PC-9 (cell line): ENCODE measurements at regions not wholly inside any gene's neighbourhood (a gene's known extent, or its start where the extent isn't known, plus 50 kb on each side); places are given as distances from the start of the nearest gene placed in this dataset.

ENCODE experiments used
- BruUV-seq: library from RNA; stranded (reverse); fragments of 400-500 nt; replicated peaks from 2 replicates; lab custom pipeline; 2021; lab: Mats Ljungman, UMichigan
- CTCF ChIA-PET: fragments of 300-600 bp; sonication (Branson Sonifier 250); formaldehyde crosslinking; loops from one replicate; lab custom pipeline; 2022; ENCODE audit warnings: antibody characterized with exemption; lab: Charles Lee
- POLR2A ChIA-PET: fragments of 300-600 bp; sonication (Branson Sonifier 250); formaldehyde crosslinking; loops from one replicate; lab custom pipeline; 2022; ENCODE audit warnings: antibody characterized with exemption; ENCODE audit not compliant: unreplicated experiment; lab: Charles Lee
- DNase-seq, 2 experiments: peaks; one replicate each; pipeline versions ENCODE4 v3.0.0 to v3.0.0-alpha.2; 2015 to 2022; ENCODE audit warnings: mixed read lengths in 1 of 2
- H2AFZ ChIP-seq: fragments of 200-600 bp; sonication (generic); 2 replicates; pipeline ENCODE4 v1.8.1; 2017; ENCODE audit warnings: antibody characterized with exemption
- H3F3A ChIP-seq: fragments of 200-600 bp; sonication (generic); 2 replicates; pipeline ENCODE4 v1.8.1; 2017; ENCODE audit warnings: antibody characterized with exemption, mild to moderate bottlenecking, low read depth; ENCODE audit not compliant: insufficient read depth
- H3K27ac ChIP-seq: fragments of 200-600 bp; sonication (generic); 2 replicates; pipeline ENCODE4 v1.6.1; 2016; ENCODE audit warnings: mixed run types
- H3K27me3 ChIP-seq: fragments of 200-600 bp; sonication (generic); 2 replicates; pipeline ENCODE4 v1.6.1; 2016; ENCODE audit warnings: low read depth, mixed run types; ENCODE audit not compliant: insufficient read depth
- H3K36me3 ChIP-seq: fragments of 200-600 bp; sonication (generic); 2 replicates; pipeline ENCODE4 v1.6.1; 2016; ENCODE audit warnings: low read depth, mixed run types
- H3K4me1 ChIP-seq: fragments of 200-600 bp; sonication (generic); replicated peaks from 2 replicates; pipeline ENCODE4 v1.6.1; 2016; ENCODE audit warnings: mixed run types; ENCODE audit not compliant: insufficient read depth
- H3K4me2 ChIP-seq: fragments of 200-600 bp; sonication (generic); 2 replicates; pipeline ENCODE4 v1.6.1; 2017; ENCODE audit warnings: mixed run types
- H3K4me3 ChIP-seq: fragments of 200-600 bp; sonication (generic); 2 replicates; pipeline ENCODE4 v1.6.1; 2016; ENCODE audit warnings: mixed run types
- H3K79me2 ChIP-seq: fragments of 200-600 bp; sonication (generic); 2 replicates; pipeline ENCODE4 v1.6.1; 2017; ENCODE audit warnings: low read depth, mixed run types
- H3K9me2 ChIP-seq: fragments of 200-600 bp; sonication (generic); 2 replicates; pipeline ENCODE4 v1.8.1; 2017; ENCODE audit warnings: mild to moderate bottlenecking; ENCODE audit not compliant: insufficient read depth
- H3K9me3 ChIP-seq: fragments of 200-600 bp; sonication (generic); 2 replicates; pipeline ENCODE4 v1.8.1; 2016; ENCODE audit warnings: low read depth; ENCODE audit not compliant: insufficient read depth
- H4K20me1 ChIP-seq: fragments of 200-600 bp; sonication (generic); 2 replicates; pipeline ENCODE4 v1.8.1; 2017; ENCODE audit not compliant: insufficient read depth
- EZH2 ChIP-seq: fragments of 200-600 bp; sonication (generic); IDR thresholded peaks from 2 replicates; pipeline ENCODE4 v1.8.0; 2017; ENCODE audit warnings: antibody characterized with exemption, low read depth
- intact Hi-C: fragments of 100-400 bp; cut with micrococcal nuclease; formaldehyde crosslinking; loops from one replicate; pipeline ENCODE4 v1.10.0; 2022; ENCODE audit not compliant: unreplicated experiment
- TF ChIP-seq, protein P1 (sequence below): fragments of 200-600 bp; sonication (generic); conservative IDR thresholded peaks from 2 replicates; pipeline ENCODE4 v1.6.1; 2017; ENCODE audit warnings: mixed run types, antibody characterized with exemption, mild to moderate bottlenecking, moderate library complexity

DNA sequence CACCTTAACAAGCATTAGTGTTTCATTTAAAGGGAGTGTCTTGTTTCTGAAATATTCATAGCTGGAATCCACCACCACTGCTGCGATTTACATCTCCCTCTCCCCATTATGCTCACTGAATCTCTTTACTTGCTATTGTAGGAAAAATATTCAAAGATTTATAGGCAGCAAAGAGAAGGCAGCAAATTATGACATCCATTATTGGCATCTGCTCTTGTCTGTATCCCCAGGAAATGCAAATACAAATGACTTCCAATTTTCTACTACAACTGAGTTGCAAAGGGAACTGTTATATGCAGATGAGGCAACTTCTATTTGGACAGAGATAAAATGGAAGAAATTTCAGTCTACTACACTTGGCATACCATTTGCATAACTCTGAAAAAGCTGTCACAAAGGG lies 88.4 kb upstream of the PRKD1 start:
- no peak overlapping the region for H2AFZ ChIP-seq
- no peaks in the 10 kb centered on the region for H3K36me3 ChIP-seq
- no peak overlapping the region for H3K4me2 ChIP-seq
- no peak overlapping the region for H3K27ac ChIP-seq
- no peaks in the 10 kb centered on the region for H3F3A ChIP-seq
- no TSS peak for BruUV-seq
- no peak for DNase-seq
- intact Hi-C loops: no loop called here
- no peaks in the 10 kb centered on the region for H3K27me3 ChIP-seq
- no peak for TF ChIP-seq EZH2
- TF ChIP-seq, protein P1, sequence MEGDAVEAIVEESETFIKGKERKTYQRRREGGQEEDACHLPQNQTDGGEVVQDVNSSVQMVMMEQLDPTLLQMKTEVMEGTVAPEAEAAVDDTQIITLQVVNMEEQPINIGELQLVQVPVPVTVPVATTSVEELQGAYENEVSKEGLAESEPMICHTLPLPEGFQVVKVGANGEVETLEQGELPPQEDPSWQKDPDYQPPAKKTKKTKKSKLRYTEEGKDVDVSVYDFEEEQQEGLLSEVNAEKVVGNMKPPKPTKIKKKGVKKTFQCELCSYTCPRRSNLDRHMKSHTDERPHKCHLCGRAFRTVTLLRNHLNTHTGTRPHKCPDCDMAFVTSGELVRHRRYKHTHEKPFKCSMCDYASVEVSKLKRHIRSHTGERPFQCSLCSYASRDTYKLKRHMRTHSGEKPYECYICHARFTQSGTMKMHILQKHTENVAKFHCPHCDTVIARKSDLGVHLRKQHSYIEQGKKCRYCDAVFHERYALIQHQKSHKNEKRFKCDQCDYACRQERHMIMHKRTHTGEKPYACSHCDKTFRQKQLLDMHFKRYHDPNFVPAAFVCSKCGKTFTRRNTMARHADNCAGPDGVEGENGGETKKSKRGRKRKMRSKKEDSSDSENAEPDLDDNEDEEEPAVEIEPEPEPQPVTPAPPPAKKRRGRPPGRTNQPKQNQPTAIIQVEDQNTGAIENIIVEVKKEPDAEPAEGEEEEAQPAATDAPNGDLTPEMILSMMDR: no peak
- H3K9me2 ChIP-seq: no peaks in the 10 kb centered on the region
- POLR2A ChIA-PET: no interaction called here
- H3K9me3 ChIP-seq: no peaks in the 10 kb centered on the region
- no peaks in the 10 kb centered on the region for H4K20me1 ChIP-seq
- no peaks in the 10 kb centered on the region for H3K4me1 ChIP-seq
- CTCF ChIA-PET: no interaction called here
- no peaks in the 10 kb centered on the region for H3K79me2 ChIP-seq
- H3K4me3 ChIP-seq: no peak overlapping the region

- TF ChIP-seq EZH2: no peak
- TF ChIP-seq, protein P1: no peak
- intact Hi-C loops: no loop called here
- Histone ChIP-seq H3K4me1 (no peaks in the 10 kb centered on the region), H3K4me2 (no peak overlapping the region), H3K27me3 (no peaks in the 10 kb centered on the region), H2AFZ (no peak overlapping the region), H3K36me3 (no peaks in the 10 kb centered on the region), H3K9me3 (no peaks in the 10 kb centered on the region), H3K79me2 (no peaks in the 10 kb centered on the region), H4K20me1 (no peaks in the 10 kb centered on the region), H3F3A (no peaks in the 10 kb centered on the region), H3K27ac (no peak overlapping the region), H3K9me2 (no peaks in the 10 kb centered on the region), H3K4me3 (no peak overlapping the region)
- no peak for DNase-seq
- ChIA-PET POLR2A (no interaction called here), CTCF (no interaction called here)
- BruUV-seq: no TSS peak
These were observed 89.8 kb upstream of the PRKD1 start for GRCh38 chr14:30017370-30017993.

- no peak for DNase-seq
- no peaks in the 10 kb centered on the region for H3K27me3 ChIP-seq
- no peaks in the 10 kb centered on the region for H3K9me2 ChIP-seq
- no peaks in the 10 kb centered on the region for H3K4me1 ChIP-seq
- no peaks in the 10 kb centered on the region for H3K36me3 ChIP-seq
- no peak overlapping the region for H3K4me3 ChIP-seq
- CTCF ChIA-PET: no interaction called here
- H4K20me1 ChIP-seq: no peaks in the 10 kb centered on the region
- TF ChIP-seq, protein P1: no peak
- no peak for TF ChIP-seq EZH2
- H2AFZ ChIP-seq: no peak overlapping the region
- no peak overlapping the region for H3K4me2 ChIP-seq
- H3F3A ChIP-seq: no peaks in the 10 kb centered on the region
- POLR2A ChIA-PET: no interaction called here
- intact Hi-C loops: no loop called here
- H3K79me2 ChIP-seq: no peaks in the 10 kb centered on the region
- no peak overlapping the region for H3K27ac ChIP-seq
- no peaks in the 10 kb centered on the region for H3K9me3 ChIP-seq
- BruUV-seq: no TSS peak
These were observed 92.6 kb upstream of the PRKD1 start for GRCh38 chr14:30020271-30020670.
